Adrenal gland (tissue), 9 donors: ENCODE measurements at regions not wholly inside any gene's neighbourhood (a gene's known extent, or its start where the extent isn't known, plus 50 kb on each side); places are given as distances from the start of the nearest gene placed in this dataset.
A peak's percentile ranks its signal among the peaks of the same experiment; 100 is the strongest.

Source experiments
- DNase-seq, 7 donors: peaks; one replicate each; pipeline ENCODE4 v3.0.0-alpha.2; 2019 to 2020
- H3K27ac ChIP-seq, 5 donors: fragments of 200-600 bp; sonication (generic) in 4 of 5; 1 replicate in 3 of 5; 2 replicates in 2 of 5; pipeline versions ENCODE4 v1.5.1 to v1.8.0; 2016 to 2020; ENCODE audit warnings: mild to moderate bottlenecking in 1 of 5
- H3K27me3 ChIP-seq: fragments of 200-600 bp; 2 replicates; pipeline ENCODE4 v1.8.0; 2021
- H3K36me3 ChIP-seq, 2 donors: fragments of 200-600 bp; replicated peaks in 1 of 2; 1 replicate in 1 of 2; 2 replicates in 1 of 2; pipeline versions ENCODE4 v1.5.1 to v1.8.0; 2018 to 2022
- H3K4me1 ChIP-seq, 2 donors: fragments of 200-600 bp; replicated peaks in 1 of 2; 1 replicate in 1 of 2; 2 replicates in 1 of 2; pipeline versions ENCODE4 v1.5.1 to v1.8.0; 2018 to 2021
- H3K4me3 ChIP-seq, 4 donors: fragments of 200-600 bp; sonication (generic) in 3 of 4; one replicate each; pipeline ENCODE4 v1.5.1; 2016 to 2018
- H3K9me3 ChIP-seq, 3 donors: fragments of 200-600 bp; sonication (generic) in 1 of 3; replicated peaks in 1 of 3; 1 replicate in 2 of 3; 2 replicates in 1 of 3; pipeline versions ENCODE4 v1.5.1 to v1.8.0; 2016 to 2021
- POLR2A ChIP-seq, 2 donors: fragments of 450-650 bp; IDR thresholded peaks; one replicate each; pipeline ENCODE4 v1.6.1; 2017; ENCODE audit warnings: antibody characterized with exemption in 2 of 2, mild to moderate bottlenecking in 2 of 2, moderate library complexity in 1 of 2
- WGBS, 4 donors: extraction: QIAGEN DNeasy Blood & Tissue Kit in 2 of 4; methylation state at CpG; one replicate each; pipeline versions ENCODE4 v1.1.5 to v1.1.7; 2013 to 2017; 5-methylcytosine and 5-hydroxymethylcytosine counted together
- intact Hi-C, 2 donors: fragments of 100-400 bp; cut with DNase I; formaldehyde crosslinking; loops; one replicate each; pipeline versions ENCODE4 v1.14.1 to v1.15.0; 2022 to 2023
- TF ChIP-seq, protein P1 (sequence below), 6 experiments: fragments of 450-650 bp in 4 of 6; fragments of 200-600 bp in 2 of 6; sonication (generic) in 1 of 6; IDR thresholded peaks; 1 replicate in 5 of 6; 2 replicates in 1 of 6; pipeline versions ENCODE4 v1.5.1 to v1.8.0; 2016 to 2021; ENCODE audit warnings: antibody characterized with exemption in 6 of 6, mild to moderate bottlenecking in 2 of 6, moderate library complexity in 1 of 6
- donor health status: healthy with polysubstance abuse.
- donor health status: Bipolar disorder and iron deficiency.
- donor health status: DM: yes; HTN: yes; CAD: no.
- donor health status: DM: no; HTN: no; CAD: no.
- donor health status: DM: no; HTN: no; CAD: no.

DNA sequence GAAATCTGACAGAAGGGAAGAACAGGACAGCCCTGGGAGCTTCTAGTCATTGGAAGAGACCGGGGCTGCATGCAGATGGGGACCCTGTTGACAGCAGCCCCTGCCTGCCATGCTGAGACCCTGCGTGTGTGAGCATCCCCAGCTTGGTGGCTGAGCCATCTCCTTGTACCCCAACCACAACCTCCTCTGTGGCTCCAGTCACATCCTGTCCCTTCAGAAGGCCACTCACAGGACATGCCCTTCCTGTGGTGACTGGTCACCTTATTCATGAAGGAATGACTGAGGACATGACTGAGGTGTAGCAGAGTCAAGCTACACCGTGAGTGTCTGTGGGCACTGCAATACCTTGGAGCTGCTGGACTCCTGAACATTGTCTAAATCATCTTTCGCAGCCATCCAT lies 141.8 kb upstream of the ERRFI1 start:
- no peak overlapping the region for H3K27ac ChIP-seq
- H3K4me3 ChIP-seq, result no peak overlapping the region

DNA sequence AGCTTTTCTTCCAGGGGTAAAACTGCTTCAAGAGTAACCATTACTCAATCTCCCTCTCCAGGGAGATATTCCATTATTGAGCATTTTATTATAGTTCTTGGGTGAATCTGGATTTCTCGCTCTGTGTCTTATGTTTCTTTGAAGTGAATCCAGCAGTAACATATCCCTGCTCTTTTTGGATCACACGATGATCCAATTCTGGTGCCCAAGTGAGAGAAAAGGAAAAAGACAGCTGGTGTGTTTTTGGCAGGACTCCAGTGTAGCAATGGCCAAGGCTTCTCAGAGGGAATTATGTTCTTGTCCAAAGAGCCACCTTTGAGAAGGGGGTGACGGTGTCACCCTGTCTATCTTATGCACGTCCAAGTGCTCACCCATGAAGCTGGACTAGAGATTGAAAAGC lies 140.3 kb upstream of the ERRFI1 start:
- Histone ChIP-seq H3K4me1 (peaks cover 0 to 12% of the 10 kb centered on the region in 2 donors), H3K27ac (no peak overlapping the region)

More for the DNA sequence above, 141.8 kb upstream of the ERRFI1 start:
- Histone ChIP-seq H3K9me3 (no peaks in the 10 kb centered on the region), H3K4me1 (peaks cover 0 to 12% of the 10 kb centered on the region in 2 donors), H3K27me3 (no peaks in the 10 kb centered on the region), H3K36me3 (no peaks in the 10 kb centered on the region)
- intact Hi-C loops, result loop anchor here in 1 of 2 donors (10.0 kb wide), 1 partner anchor 47 kb away; no protein-coding TSS in a partner anchor
- TF ChIP-seq, protein P1, sequence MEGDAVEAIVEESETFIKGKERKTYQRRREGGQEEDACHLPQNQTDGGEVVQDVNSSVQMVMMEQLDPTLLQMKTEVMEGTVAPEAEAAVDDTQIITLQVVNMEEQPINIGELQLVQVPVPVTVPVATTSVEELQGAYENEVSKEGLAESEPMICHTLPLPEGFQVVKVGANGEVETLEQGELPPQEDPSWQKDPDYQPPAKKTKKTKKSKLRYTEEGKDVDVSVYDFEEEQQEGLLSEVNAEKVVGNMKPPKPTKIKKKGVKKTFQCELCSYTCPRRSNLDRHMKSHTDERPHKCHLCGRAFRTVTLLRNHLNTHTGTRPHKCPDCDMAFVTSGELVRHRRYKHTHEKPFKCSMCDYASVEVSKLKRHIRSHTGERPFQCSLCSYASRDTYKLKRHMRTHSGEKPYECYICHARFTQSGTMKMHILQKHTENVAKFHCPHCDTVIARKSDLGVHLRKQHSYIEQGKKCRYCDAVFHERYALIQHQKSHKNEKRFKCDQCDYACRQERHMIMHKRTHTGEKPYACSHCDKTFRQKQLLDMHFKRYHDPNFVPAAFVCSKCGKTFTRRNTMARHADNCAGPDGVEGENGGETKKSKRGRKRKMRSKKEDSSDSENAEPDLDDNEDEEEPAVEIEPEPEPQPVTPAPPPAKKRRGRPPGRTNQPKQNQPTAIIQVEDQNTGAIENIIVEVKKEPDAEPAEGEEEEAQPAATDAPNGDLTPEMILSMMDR (IDR thresholded peaks at IDR 0.05), result no peak
- no peak for TF ChIP-seq POLR2A (IDR thresholded peaks at IDR 0.05)
- 86 to 99% (median 96%) methylated on average over 4 of the region's 4 CpGs for WGBS, 4 donors
- DNase-seq, result no peak

DNA sequence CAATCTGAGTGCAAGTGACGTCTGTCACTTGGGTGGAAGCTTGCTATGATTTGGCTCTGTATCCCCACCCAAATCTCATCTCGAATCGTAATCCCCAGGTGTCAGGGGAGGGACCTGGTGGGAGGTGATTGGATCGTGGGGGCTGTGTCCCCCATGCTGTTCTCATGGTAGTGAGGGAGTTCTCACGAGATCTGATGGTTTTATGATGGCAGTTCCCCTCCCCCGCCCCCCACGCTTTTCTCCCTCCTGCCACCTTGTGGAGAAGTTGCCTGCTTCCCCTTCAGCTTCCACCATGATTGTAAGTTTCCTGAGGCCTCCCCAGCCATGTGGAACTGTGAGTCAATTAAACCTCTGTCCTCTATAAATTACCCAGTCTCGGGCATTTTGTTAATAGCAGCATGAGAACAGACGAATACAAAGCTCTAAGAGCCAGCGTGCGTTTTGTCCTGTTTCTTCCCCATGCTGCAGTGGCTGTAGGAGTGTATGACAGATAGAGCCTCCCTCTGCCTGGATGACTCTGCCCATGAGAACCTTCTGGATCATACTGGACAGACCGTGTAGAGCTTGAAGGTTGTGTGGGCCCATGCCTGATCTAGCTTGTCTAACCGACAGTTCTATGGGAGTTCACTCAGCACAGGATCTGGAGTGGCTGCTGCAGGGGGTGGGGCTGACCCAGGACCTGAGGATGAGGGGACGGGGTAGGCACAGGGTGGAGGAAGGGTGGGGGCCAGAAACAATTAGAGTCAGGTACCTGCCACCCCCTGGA lies 139.7 kb upstream of the ERRFI1 start:
- Histone ChIP-seq H3K27me3 (no peaks in the 10 kb centered on the region), H3K4me3 (no peak overlapping the region), H3K9me3 (no peaks in the 10 kb centered on the region), H3K27ac (no peak overlapping the region), H3K4me1 (peaks cover 0 to 12% of the 10 kb centered on the region in 2 donors), H3K36me3 (no peaks in the 10 kb centered on the region)
- TF ChIP-seq POLR2A (IDR thresholded peaks at IDR 0.05), result no peak
- TF ChIP-seq, protein P1 (IDR thresholded peaks at IDR 0.05), result peak in 1 of 6 experiments; percentile 37
- WGBS, 4 donors, result 83 to 90% (median 87%) methylated on average over 12 to 14 of the region's 14 CpGs
- intact Hi-C loops, result loop anchor here in 1 of 2 donors (10.0 kb wide), 1 partner anchor 49 kb away; no protein-coding TSS in a partner anchor
- peak in 1 of 7 donors; percentile 15 for DNase-seq

More for the DNA sequence above, 140.3 kb upstream of the ERRFI1 start:
- Histone ChIP-seq H3K4me3 (no peak overlapping the region), H3K36me3 (no peaks in the 10 kb centered on the region), H3K9me3 (no peaks in the 10 kb centered on the region), H3K27me3 (no peaks in the 10 kb centered on the region)
- no peak for DNase-seq
- intact Hi-C loops, result loop anchor here in 1 of 2 donors (10.0 kb wide), 1 partner anchor 48 kb away; no protein-coding TSS in a partner anchor
- WGBS, 4 donors, result 82 to 91% (median 85%) methylated on average over 4 of the region's 4 CpGs
- TF ChIP-seq POLR2A (IDR thresholded peaks at IDR 0.05), result no peak
- TF ChIP-seq, protein P1 (IDR thresholded peaks at IDR 0.05), result no peak

DNA sequence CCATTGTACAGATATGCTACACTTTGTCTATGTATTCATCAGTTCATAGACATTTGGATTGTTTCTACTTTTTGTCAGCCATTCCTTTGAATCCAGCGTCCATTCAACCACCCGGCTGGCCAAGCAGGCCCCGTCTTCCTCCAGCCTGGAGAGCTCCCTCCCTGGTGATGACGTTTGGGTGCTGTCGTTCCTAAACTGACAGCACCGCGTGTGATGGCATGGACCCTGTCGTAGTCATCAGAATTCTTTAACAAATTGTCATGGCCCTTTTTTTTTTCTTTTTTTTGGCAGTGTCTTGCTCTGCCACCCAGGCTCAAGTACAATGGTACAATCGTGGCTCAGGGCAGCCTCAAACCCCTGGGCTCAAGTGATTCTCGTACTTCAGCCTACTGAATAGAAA lies 138.6 kb upstream of the ERRFI1 start:
- no peaks in the 10 kb centered on the region for H3K9me3 ChIP-seq
- H3K27me3 ChIP-seq, result no peaks in the 10 kb centered on the region
- WGBS, 4 donors, result 85 to 95% (median 89%) methylated on average over 10 of the region's 10 CpGs
- no peak overlapping the region for H3K27ac ChIP-seq
- no peak for TF ChIP-seq POLR2A (IDR thresholded peaks at IDR 0.05)
- TF ChIP-seq, protein P1 (IDR thresholded peaks at IDR 0.05), result no peak
- H3K4me1 ChIP-seq, result peaks cover 0 to 6% of the 10 kb centered on the region in 2 donors
- no peaks in the 10 kb centered on the region for H3K36me3 ChIP-seq
- intact Hi-C loops, result loop anchor here in 1 of 2 donors (10.0 kb wide), 1 partner anchor 50 kb away; no protein-coding TSS in a partner anchor
- DNase-seq, result no peak
- no peak overlapping the region for H3K4me3 ChIP-seq
